Adipocyte (in vitro differentiated cells): ENCODE measurements at regions not wholly inside any gene's neighbourhood (a gene's known extent, or its start where the extent isn't known, plus 50 kb on each side); places are given as distances from the start of the nearest gene placed in this dataset.
"Not testable (repeated sequence)": the region's sequence is repeated elsewhere in the genome, so short reads cannot be mapped to it uniquely, and the experiment has no call there.

ENCODE experiments used
- DNase-seq: peaks from one replicate; pipeline ENCODE4 v3.0.0-alpha.2; 2015; ENCODE audit warnings: low read depth
- H3K27me3 ChIP-seq: replicated peaks from 2 replicates; pipeline ENCODE4 v1.7.0; 2013; ENCODE audit warnings: mild to moderate bottlenecking, low read length, moderate library complexity; ENCODE audit not compliant: control insufficient read depth, insufficient read depth
- H3K36me3 ChIP-seq: 2 replicates; pipeline ENCODE4 v1.7.0; 2013; ENCODE audit warnings: low read length, mild to moderate bottlenecking, moderate library complexity; ENCODE audit not compliant: control insufficient read depth, insufficient read depth, severe bottlenecking
- H3K4me1 ChIP-seq: 2 replicates; pipeline ENCODE4 v1.7.0; 2013; ENCODE audit warnings: mild to moderate bottlenecking, low read length, moderate library complexity; ENCODE audit not compliant: control insufficient read depth, insufficient read depth
- H3K4me3 ChIP-seq: 2 replicates; pipeline ENCODE4 v1.7.0; 2013; ENCODE audit warnings: mild to moderate bottlenecking, low read length, moderate library complexity
- H3K9ac ChIP-seq: 2 replicates; pipeline ENCODE4 v1.7.0; 2013; ENCODE audit warnings: mild to moderate bottlenecking, low read length, moderate library complexity
- H3K9me3 ChIP-seq: 2 replicates; pipeline ENCODE4 v1.7.0; 2013; ENCODE audit warnings: mild to moderate bottlenecking, low read length, moderate library complexity; ENCODE audit not compliant: control insufficient read depth

GRCh38 chr14:34049187-34049586 is 98.3 kb upstream of the EGLN3 start:
- not testable (repeated sequence) for H3K36me3 ChIP-seq, H3K9ac ChIP-seq, H3K9me3 ChIP-seq

DNA sequence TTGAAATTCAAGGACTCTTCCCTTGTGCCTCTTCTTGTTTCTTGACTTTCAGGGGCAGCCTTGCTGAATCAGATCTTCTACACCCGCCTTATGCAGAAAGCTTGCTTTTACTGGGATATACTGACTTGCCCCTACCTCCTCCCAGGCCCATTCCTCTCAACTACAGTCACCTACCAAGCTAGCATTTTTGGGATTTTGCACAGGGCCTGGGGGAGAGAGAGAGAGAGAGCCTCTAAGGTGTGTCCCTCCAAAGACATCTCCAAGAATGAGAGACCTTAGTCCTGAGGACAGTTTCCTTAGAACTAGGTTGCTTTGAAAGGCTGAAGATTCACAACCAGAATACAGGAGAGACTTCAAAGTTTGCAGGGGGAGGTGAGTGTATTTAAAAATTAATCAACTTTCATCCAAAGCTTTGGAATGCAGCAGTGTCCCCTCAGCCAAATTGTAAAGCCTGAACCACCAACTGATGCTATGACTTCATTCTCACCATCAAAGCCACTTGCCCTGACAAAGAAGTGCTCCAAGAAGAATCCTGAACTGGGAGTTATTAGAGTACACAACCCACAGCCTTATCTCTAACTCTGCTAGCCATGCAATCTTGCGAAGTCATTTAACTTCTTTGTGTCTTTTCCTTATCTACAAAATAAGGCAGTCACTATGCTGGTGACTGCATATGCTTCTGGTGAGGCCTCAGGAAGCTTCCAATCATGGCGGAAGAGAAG is 96.1 kb upstream of the EGLN3 start:
- Histone ChIP-seq H3K9me3 (no peaks in the 10 kb centered on the region), H3K4me3 (no peak overlapping the region), H3K27me3 (peaks cover 6% of the 10 kb centered on the region), H3K9ac (no peak overlapping the region), H3K36me3 (no peaks in the 10 kb centered on the region), H3K4me1 (peaks cover 3% of the 10 kb centered on the region)
- DNase-seq: no peak

More at GRCh38 chr14:34049187-34049586, 98.3 kb upstream of the EGLN3 start:
- not testable (repeated sequence) for H3K4me3 ChIP-seq, H3K27me3 ChIP-seq, DNase-seq
- H3K4me1 ChIP-seq: peaks cover 11% of the 10 kb centered on the region

GRCh38 chr14:34044666-34045306 is 93.9 kb upstream of the EGLN3 start:
- no peaks in the 10 kb centered on the region for H3K9me3 ChIP-seq
- H3K4me1 ChIP-seq: no peaks in the 10 kb centered on the region
- H3K27me3 ChIP-seq: peaks cover 8% of the 10 kb centered on the region
- H3K4me3 ChIP-seq: no peak overlapping the region
- DNase-seq: no peak
- no peak overlapping the region for H3K9ac ChIP-seq
- no peaks in the 10 kb centered on the region for H3K36me3 ChIP-seq

- no peak for DNase-seq
- Histone ChIP-seq H3K9me3 (no peaks in the 10 kb centered on the region), H3K36me3 (no peaks in the 10 kb centered on the region), H3K4me1 (no peaks in the 10 kb centered on the region), H3K4me3 (no peak overlapping the region), H3K9ac (no peak overlapping the region), H3K27me3 (peaks cover 13% of the 10 kb centered on the region)
Observed at GRCh38 chr14:34044373-34044637, 93.4 kb upstream of the EGLN3 start.

GRCh38 chr14:34043627-34044372 is 92.9 kb upstream of the EGLN3 start:
- Histone ChIP-seq H3K27me3 (peaks cover 17% of the 10 kb centered on the region), H3K9me3 (no peaks in the 10 kb centered on the region), H3K4me3 (no peak overlapping the region), H3K4me1 (no peaks in the 10 kb centered on the region), H3K9ac (no peak overlapping the region), H3K36me3 (no peaks in the 10 kb centered on the region)
- DNase-seq: no peak

- Histone ChIP-seq H3K9ac (no peak overlapping the region), H3K27me3 (peaks cover 21% of the 10 kb centered on the region), H3K9me3 (no peaks in the 10 kb centered on the region), H3K4me3 (no peak overlapping the region), H3K4me1 (peaks cover 8% of the 10 kb centered on the region), H3K36me3 (no peaks in the 10 kb centered on the region)
- DNase-seq: no peak
Observed at GRCh38 chr14:34041220-34041619, 90.3 kb upstream of the EGLN3 start.

GRCh38 chr14:34040766-34041165 is 89.9 kb upstream of the EGLN3 start:
- peaks cover 12% of the 10 kb centered on the region for H3K4me1 ChIP-seq
- no peak for DNase-seq
- H3K4me3 ChIP-seq: no peak overlapping the region
- H3K27me3 ChIP-seq: peaks cover 21% of the 10 kb centered on the region
- H3K9ac ChIP-seq: no peak overlapping the region
- H3K9me3 ChIP-seq: no peaks in the 10 kb centered on the region
- H3K36me3 ChIP-seq: no peaks in the 10 kb centered on the region

DNA sequence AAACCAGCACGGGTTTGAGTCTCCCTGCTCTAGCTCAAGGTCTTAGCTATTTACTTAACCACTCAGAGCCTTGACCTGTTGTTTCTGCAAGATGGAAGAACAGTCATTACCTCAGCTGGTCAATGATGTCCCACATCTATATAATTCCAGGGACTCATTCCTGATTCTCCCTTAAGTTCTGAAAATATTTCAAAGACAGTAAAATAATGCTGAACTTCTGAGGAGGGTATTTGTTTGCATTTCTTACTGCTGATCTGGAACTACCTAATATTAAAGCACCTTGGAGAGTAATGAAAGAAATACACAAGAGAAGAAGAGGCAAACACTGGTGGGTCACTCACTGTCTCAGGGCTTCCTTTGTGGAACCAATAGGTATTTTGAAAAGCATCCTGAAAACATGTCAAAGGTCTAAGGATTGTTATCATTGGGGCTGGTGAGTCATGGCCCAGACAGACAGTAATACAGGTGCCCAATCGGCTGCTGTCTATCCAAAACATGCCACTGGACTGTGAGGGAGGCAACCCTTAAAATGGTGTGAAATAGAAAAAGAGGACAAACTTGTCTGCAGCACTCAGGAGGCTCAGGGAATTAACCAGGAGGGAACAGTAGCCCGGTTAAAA is 88.7 kb upstream of the EGLN3 start:
- H3K27me3 ChIP-seq: peaks cover 21% of the 10 kb centered on the region
- peaks cover 12% of the 10 kb centered on the region for H3K4me1 ChIP-seq
- H3K4me3 ChIP-seq: no peak overlapping the region
- H3K9ac ChIP-seq: no peak overlapping the region
- H3K9me3 ChIP-seq: no peaks in the 10 kb centered on the region
- no peak for DNase-seq
- H3K36me3 ChIP-seq: no peaks in the 10 kb centered on the region

DNA sequence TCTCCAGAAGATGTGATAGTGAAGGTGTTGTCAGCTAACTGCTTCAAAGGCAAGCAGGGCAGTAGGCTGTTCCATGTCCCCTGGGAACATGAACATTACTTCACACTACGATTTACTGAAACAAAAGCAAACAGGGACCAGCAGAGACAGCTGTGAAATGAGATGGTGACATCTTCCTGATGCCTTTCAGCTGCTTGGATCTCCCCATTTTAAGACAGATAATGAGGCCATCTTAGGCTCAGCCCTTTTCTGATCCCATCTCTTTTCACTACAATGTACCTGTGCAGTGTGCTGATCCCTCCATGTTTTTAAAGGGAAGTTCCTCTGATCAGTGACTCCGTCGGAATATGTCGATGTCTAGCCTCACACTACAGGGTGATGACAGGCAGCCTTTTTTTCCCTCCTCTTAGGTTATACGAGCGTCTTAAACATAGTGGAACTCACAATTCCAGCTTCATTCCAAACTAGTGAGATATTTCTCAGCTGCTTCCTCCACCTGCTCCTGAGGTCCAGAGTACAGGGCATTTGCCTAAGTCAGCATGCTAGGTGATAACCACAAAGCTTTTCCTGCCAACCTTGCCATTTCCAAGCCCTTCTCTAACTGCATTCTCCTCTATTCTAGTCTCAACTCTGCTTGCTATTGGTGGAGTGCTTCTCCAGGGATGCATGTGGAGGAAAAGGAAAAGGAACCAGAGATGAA is 87.6 kb upstream of the EGLN3 start:
- H3K4me3 ChIP-seq: no peak overlapping the region
- no peak overlapping the region for H3K9ac ChIP-seq
- H3K36me3 ChIP-seq: no peaks in the 10 kb centered on the region
- H3K27me3 ChIP-seq: peaks cover 21% of the 10 kb centered on the region
- peaks cover 12% of the 10 kb centered on the region for H3K4me1 ChIP-seq
- no peak for DNase-seq
- H3K9me3 ChIP-seq: no peaks in the 10 kb centered on the region

- Histone ChIP-seq H3K4me1 (peaks cover 14% of the 10 kb centered on the region), H3K36me3 (no peaks in the 10 kb centered on the region), H3K27me3 (peaks cover 21% of the 10 kb centered on the region), H3K9ac (no peak overlapping the region), H3K9me3 (no peaks in the 10 kb centered on the region), H3K4me3 (no peak overlapping the region)
- peak; percentile 56 for DNase-seq
Observed at GRCh38 chr14:34036319-34036766, 85.5 kb upstream of the EGLN3 start.

GRCh38 chr14:34035934-34036250 is 85.0 kb upstream of the EGLN3 start:
- Histone ChIP-seq H3K4me3 (no peak overlapping the region), H3K9me3 (no peaks in the 10 kb centered on the region), H3K4me1 (peaks cover 18% of the 10 kb centered on the region), H3K27me3 (peaks cover 21% of the 10 kb centered on the region), H3K36me3 (no peaks in the 10 kb centered on the region), H3K9ac (no peak overlapping the region)
- DNase-seq: no peak
